Keratinocyte (primary cell): ENCODE measurements at regions not wholly inside any gene's neighbourhood (a gene's known extent, or its start where the extent isn't known, plus 50 kb on each side); places are given as distances from the start of the nearest gene placed in this dataset.

Experiments used
- DNase-seq: peaks from one replicate; pipeline ENCODE4 v3.0.0-alpha.2; 2011; ENCODE audit warnings: low read depth, missing footprints, low spot score
- FAIRE-seq: peaks from 2 replicates; lab custom pipeline; 2011; peaks lifted over from hg19 to GRCh38; lab: Jason Lieb, UNC
- H2AFZ ChIP-seq: 2 replicates; pipeline ENCODE4 v1.6.0; 2012; ENCODE audit warnings: low read length, control low read depth, inconsistent platforms; ENCODE audit not compliant: control insufficient read depth
- H3K27ac ChIP-seq: 2 replicates; pipeline ENCODE4 v1.5.1; 2011; ENCODE audit warnings: low read length; ENCODE audit not compliant: control insufficient read depth, insufficient read depth
- H3K27me3 ChIP-seq: 3 replicates; pipeline ENCODE4 v1.6.0; 2011; ENCODE audit warnings: low read length; ENCODE audit not compliant: control insufficient read depth, insufficient read depth; ENCODE audit errors: extremely low read depth
- H3K36me3 ChIP-seq, 2 experiments: 2 replicates in 1 of 2; 3 replicates in 1 of 2; pipeline ENCODE4 v1.5.1; 2011; ENCODE audit warnings: low read length in 2 of 2, mild to moderate bottlenecking in 1 of 2; ENCODE audit not compliant: control insufficient read depth in 2 of 2, insufficient read depth in 2 of 2; ENCODE audit errors: extremely low read depth in 1 of 2
- H3K4me1 ChIP-seq: 3 replicates; pipeline ENCODE4 v1.5.1; 2011; ENCODE audit warnings: low read length; ENCODE audit not compliant: control insufficient read depth, insufficient read depth; ENCODE audit errors: extremely low read depth
- H3K4me2 ChIP-seq: 3 replicates; pipeline ENCODE4 v1.6.0; 2011; ENCODE audit warnings: low read depth, low read length; ENCODE audit not compliant: control insufficient read depth, insufficient read depth; ENCODE audit errors: extremely low read depth
- H3K4me3 ChIP-seq, 3 experiments: fragments of 200-600 bp in 1 of 3; sonication (generic) in 1 of 3; 2 replicates in 2 of 3; 3 replicates in 1 of 3; pipeline ENCODE4 v1.5.1; 2011 to 2016; ENCODE audit warnings: low read length in 3 of 3, mild to moderate bottlenecking in 3 of 3, control low read depth in 2 of 3, inconsistent platforms in 1 of 3, low read depth in 1 of 3, mixed read lengths in 1 of 3, mixed run types in 1 of 3, moderate library complexity in 1 of 3; ENCODE audit not compliant: control insufficient read depth in 2 of 3, insufficient read depth in 2 of 3; ENCODE audit errors: extremely low read depth in 1 of 3
- H3K79me2 ChIP-seq: 2 replicates; pipeline ENCODE4 v1.6.0; 2012; ENCODE audit warnings: low read length; ENCODE audit not compliant: control insufficient read depth, insufficient read depth
- H3K9ac ChIP-seq: 3 replicates; pipeline ENCODE4 v1.6.0; 2011; ENCODE audit warnings: low read length; ENCODE audit not compliant: control insufficient read depth, insufficient read depth; ENCODE audit errors: extremely low read depth
- H3K9me1 ChIP-seq: 3 replicates; pipeline ENCODE4 v1.6.0; 2011; ENCODE audit warnings: low read length; ENCODE audit not compliant: control insufficient read depth, insufficient read depth; ENCODE audit errors: extremely low read depth
- H3K9me3 ChIP-seq: 2 replicates; pipeline ENCODE4 v1.5.1; 2012; ENCODE audit warnings: low read depth, low read length; ENCODE audit not compliant: control insufficient read depth
- H4K20me1 ChIP-seq: 3 replicates; pipeline ENCODE4 v1.6.0; 2011; ENCODE audit warnings: low read length; ENCODE audit not compliant: control insufficient read depth, insufficient read depth; ENCODE audit errors: extremely low read depth
- CTCF ChIP-seq, 3 experiments: IDR thresholded peaks in 1 of 3; conservative IDR thresholded peaks in 1 of 3; optimal IDR thresholded peaks in 1 of 3; 2 replicates in 2 of 3; 3 replicates in 1 of 3; pipeline versions ENCODE3 to v1.5.1; 2011; ENCODE audit warnings: low read length in 3 of 3, mild to moderate bottlenecking in 3 of 3, moderate library complexity in 2 of 3, control low read depth in 1 of 3, inconsistent platforms in 1 of 3; ENCODE audit not compliant: insufficient read depth in 2 of 3; ENCODE audit errors: extremely low read depth in 1 of 3
- EZH2 ChIP-seq: IDR thresholded peaks from one replicate; pipeline ENCODE4 v1.6.1; 2012; ENCODE audit warnings: inconsistent platforms, mild to moderate bottlenecking, low read length, moderate library complexity
- dilution Hi-C: fragments of 300-500 bp; cut with MboI; formaldehyde crosslinking; loops from one replicate; pipeline ENCODE4 v1.7.0; 2020; ENCODE audit warnings: low sequenced_read_pairs; ENCODE audit not compliant: extremely low pct_ligation_motif_present

- FAIRE-seq (no peak), DNase-seq (no peak)
Measured at GRCh38 chr17:83189044-83190003, 109.9 kb downstream of the METRNL start.

GRCh38 chr17:83190004-83190385, 110.6 kb downstream of the METRNL start:
- H3K4me3 ChIP-seq = no peak overlapping the region
- H3K9ac ChIP-seq = no peak overlapping the region
- H3K27ac ChIP-seq = no peak overlapping the region
- dilution Hi-C loops = no loop called here
- FAIRE-seq = no peak
- peaks cover 4% of the 10 kb centered on the region for H3K27me3 ChIP-seq
- H3K4me2 ChIP-seq = no peak overlapping the region
- H3K36me3 ChIP-seq = no peaks in the 10 kb centered on the region
- DNase-seq = no peak
- H3K9me3 ChIP-seq = no peaks in the 10 kb centered on the region
- H2AFZ ChIP-seq = no peak overlapping the region
- no peaks in the 10 kb centered on the region for H4K20me1 ChIP-seq
- no peaks in the 10 kb centered on the region for H3K79me2 ChIP-seq
- TF ChIP-seq EZH2 (no peak), CTCF (optimal IDR thresholded peaks at IDR 0.05 in 1 of 3, IDR thresholded peaks at IDR 0.05 in 1 of 3, conservative IDR thresholded peaks at IDR 0.05 in 1 of 3; ENCODE audit: extremely low read depth in 1 of 3, insufficient read depth in 2 of 3, low read length in 3 of 3) (no peak)
- H3K4me1 ChIP-seq = no peaks in the 10 kb centered on the region
- no peaks in the 10 kb centered on the region for H3K9me1 ChIP-seq

More at GRCh38 chr17:83189044-83190003, 109.9 kb downstream of the METRNL start:
- dilution Hi-C loops = no loop called here
- Histone ChIP-seq H3K9me3 (no peaks in the 10 kb centered on the region), H2AFZ (no peak overlapping the region), H3K4me3 (no peak overlapping the region), H3K27me3 (peaks cover 4% of the 10 kb centered on the region), H3K27ac (no peak overlapping the region), H4K20me1 (no peaks in the 10 kb centered on the region), H3K36me3 (no peaks in the 10 kb centered on the region), H3K9me1 (no peaks in the 10 kb centered on the region), H3K79me2 (no peaks in the 10 kb centered on the region), H3K4me2 (no peak overlapping the region), H3K9ac (no peak overlapping the region), H3K4me1 (no peaks in the 10 kb centered on the region)
- TF ChIP-seq CTCF (optimal IDR thresholded peaks at IDR 0.05 in 1 of 3, IDR thresholded peaks at IDR 0.05 in 1 of 3, conservative IDR thresholded peaks at IDR 0.05 in 1 of 3; ENCODE audit: extremely low read depth in 1 of 3, insufficient read depth in 2 of 3, low read length in 3 of 3) = no peak
- no peak for TF ChIP-seq EZH2
